HG03108 (cell line): ENCODE measurements at regions not wholly inside any gene's neighbourhood (a gene's known extent, or its start where the extent isn't known, plus 50 kb on each side); places are given as distances from the start of the nearest gene placed in this dataset.

ENCODE experiments used
- ATAC-seq: cut with Tn5 transposase; IDR thresholded peaks from one replicate; pipeline ENCODE4 v1.9.1; 2021; ENCODE audit warnings: moderate library complexity; ENCODE audit not compliant: unreplicated experiment

- no peak for ATAC-seq
Observed at GRCh38 chr6:51513891-51514747, 573.3 kb downstream of the PKHD1 start.

DNA sequence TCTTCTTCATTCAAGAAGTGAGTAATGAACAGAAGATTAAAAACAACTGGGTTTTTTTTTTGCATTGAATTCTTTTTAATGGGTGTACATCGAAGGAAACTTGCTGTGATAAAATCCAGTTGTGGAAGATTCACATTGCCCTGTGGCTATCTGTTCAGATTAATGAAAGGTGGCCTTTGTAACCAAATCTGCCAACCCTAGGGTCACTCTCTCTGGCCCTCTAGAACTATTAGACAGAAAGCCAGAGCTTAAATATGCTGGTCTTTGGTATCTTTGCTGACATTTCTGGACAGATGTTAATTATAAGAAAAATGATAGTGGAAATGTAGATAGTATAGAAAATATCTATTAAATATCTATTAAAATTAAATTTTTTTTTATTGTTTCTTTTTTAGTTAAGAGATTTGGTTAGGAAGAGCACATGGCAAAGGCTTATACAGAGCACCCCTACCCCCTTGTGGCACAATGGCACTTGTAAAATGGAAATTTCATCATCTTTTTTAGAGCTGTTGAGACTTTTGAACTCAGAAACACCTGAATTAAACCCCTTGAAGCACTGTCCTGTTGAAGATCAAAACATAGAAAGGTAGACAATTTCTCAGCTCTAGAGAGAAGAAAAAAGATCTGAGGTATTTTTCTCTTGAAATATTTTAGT lies 572.5 kb downstream of the PKHD1 start:
- ATAC-seq: no peak

DNA sequence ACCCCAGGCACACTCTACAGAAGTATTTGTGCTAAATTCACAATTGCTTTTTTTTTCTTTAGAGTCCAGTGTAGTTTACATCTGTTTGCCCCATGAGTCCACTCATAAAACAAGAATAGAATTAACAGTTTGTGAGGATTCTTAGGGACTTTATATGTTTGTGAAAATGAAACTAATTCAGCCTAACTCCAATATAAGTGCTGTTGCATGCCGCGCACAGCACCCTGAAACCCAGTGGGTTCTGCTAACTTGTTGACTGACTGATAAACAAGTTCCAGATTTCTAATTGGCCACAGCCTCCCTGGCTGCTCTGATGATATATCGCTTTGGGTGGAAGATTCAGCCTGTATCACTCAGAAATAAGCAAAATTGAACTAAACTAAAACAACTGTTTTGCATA lies 561.4 kb downstream of the PKHD1 start:
- ATAC-seq: no peak

- peak; percentile 51 for ATAC-seq
Observed at GRCh38 chr6:51526922-51527321, 560.5 kb downstream of the PKHD1 start.

- ATAC-seq: no peak
Observed at GRCh38 chr6:51528556-51528955, 558.9 kb downstream of the PKHD1 start.

DNA sequence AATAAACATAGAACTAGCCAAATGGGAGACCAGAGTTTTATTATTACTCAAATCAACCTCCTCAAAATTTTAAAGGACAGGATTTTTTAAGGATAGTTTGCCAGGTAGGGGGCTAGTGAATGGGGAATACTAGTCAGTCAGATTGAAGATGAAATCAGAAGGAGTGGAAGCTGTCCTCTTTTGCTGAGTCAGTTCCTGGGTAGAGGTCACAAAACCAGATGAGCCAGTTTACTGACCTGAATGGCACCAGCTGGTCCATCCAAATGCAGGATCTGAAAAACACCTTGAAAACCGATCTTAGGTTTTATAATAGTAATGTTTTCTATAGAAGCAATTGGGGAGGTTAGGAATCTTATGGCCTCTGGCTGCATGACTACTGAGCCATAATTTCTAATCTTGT lies 558.2 kb downstream of the PKHD1 start:
- ATAC-seq: no peak

DNA sequence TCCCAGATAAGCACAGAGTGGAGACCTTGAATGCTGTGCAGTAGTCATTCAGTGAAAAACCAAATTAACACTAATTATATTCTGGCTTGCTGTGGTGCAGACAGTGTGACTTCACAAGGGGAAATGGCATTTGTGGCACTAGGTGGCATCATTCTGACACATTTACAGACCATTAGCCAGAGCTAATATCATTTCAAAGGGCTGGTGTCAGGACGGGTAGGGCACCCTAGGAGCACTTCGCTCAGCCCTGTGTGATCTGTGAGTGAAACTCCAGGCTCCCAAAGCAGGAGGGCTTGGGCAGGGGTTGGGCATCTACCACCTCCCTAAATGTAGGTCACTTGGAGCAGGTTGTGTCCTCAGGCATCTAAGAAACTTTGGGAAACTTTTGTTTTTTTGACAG lies 555.8 kb downstream of the PKHD1 start:
- no peak for ATAC-seq

DNA sequence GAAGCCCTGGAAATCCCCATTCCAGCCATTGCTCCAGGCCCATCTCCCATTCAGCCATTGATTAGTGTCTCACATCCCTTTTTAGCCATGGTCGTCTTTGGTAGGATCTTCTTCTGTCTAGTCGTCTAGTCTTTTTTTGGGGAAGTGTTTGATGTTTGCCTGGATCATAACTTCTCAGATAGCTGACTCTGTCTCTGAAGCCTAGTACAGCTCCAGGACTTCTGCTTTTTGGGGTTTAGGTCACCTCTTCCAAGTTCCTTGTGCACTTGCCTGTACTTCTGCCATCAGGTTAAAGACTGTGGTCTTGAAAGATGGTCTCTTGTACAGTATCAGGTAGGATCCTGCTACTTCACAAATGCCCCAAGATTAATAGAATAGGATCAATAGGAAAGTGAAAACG lies 553.5 kb downstream of the PKHD1 start:
- ATAC-seq: no peak

- no peak for ATAC-seq
Observed at GRCh38 chr6:51535327-51535726, 552.1 kb downstream of the PKHD1 start.

DNA sequence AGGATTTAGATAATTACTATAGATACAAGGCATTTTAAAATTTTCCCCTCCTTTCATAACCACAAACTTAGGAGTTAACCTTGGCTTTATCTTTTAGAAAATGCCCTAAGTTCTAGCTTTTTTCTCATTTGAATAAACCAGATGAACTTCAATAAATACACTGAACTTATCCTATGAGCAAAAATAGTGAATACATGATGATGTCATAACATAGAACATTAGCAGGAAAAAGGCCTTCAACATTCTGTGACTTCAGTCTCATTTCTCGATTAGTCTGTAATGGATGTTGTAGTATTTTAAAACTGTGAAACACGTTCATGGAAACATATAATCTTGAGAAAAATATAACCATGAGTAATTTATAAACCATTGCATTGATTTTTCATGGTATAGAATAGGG lies 550.7 kb downstream of the PKHD1 start:
- no peak for ATAC-seq

DNA sequence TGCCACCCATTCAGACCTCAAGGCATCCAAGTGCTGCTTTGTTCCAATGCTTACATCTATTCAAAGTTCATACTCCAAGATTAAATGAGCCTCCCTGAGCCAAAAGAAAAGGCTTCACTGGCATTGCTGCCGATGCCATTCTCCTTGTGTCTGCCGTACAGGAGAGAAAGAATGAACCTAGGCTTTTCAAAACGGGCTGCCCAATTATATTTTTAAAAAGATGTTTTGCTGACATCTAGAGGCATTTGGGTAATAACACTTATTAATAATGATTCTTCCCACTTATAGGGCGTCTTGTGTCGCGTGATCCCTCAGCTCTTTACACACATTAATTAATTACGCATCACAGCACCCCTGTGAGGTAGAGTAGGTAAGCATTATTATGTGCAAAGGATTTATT lies 545.6 kb downstream of the PKHD1 start:
- ATAC-seq: no peak

DNA sequence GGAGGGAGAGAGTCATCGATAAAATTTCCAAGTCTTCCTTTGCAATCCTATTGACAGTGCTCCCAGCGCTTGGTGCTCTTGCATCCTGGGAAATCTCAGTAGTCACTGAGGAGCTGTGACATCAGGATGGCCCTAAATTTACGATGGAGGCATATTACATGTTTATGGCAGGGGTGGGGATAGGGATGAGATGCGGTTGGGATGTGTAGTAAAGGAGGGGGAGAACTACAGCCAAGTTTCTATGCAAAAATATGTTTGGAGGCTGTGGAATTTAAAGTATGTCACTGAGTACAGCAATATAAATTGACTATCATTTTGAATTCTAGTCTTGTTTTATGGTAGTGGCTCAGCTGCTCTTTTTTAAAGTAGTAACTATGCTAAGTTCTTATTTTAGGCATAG lies 544.9 kb downstream of the PKHD1 start:
- ATAC-seq: no peak

DNA sequence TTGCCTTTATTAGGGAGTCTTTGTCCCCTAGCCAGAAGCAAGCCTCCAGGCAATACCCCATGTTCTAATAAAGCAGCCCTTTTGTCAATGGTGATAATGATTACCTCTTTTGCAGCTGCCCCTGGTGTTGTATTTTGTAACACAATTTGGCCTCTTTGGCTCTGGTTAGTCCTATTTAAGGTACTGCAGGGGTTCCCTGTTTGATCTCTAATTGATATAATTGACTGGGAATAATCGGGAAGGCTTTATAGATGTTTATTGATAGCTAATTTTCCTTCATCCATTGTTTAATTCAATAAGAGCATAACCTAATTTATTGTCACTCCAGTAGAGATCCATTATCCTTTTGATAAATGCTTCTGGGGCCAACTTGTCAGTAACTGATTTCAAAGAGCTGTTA lies 537.2 kb downstream of the PKHD1 start:
- no peak for ATAC-seq

DNA sequence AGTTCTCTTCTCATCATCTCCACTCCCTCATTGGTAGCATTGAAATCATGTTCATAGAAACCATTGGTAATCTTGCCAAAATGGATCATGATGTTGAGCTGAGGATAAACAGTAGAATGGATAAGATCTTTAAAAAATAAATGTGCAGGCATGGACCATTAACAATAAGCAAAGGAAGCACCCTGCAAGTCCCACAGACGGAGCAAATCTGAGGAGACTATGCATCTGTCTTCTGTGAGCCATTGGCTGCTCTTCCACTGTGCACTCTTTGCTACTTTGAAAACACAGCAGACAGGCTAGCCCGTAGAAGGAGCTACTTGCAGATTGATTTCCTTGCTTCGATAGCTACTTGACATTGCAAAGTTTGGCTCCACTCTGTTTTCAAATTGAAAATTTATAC lies 535.0 kb downstream of the PKHD1 start:
- ATAC-seq: no peak

- ATAC-seq: no peak
Observed at GRCh38 chr6:51553246-51554015, 534.0 kb downstream of the PKHD1 start.

- no peak for ATAC-seq
Observed at GRCh38 chr6:51554029-51554428, 533.4 kb downstream of the PKHD1 start.

DNA sequence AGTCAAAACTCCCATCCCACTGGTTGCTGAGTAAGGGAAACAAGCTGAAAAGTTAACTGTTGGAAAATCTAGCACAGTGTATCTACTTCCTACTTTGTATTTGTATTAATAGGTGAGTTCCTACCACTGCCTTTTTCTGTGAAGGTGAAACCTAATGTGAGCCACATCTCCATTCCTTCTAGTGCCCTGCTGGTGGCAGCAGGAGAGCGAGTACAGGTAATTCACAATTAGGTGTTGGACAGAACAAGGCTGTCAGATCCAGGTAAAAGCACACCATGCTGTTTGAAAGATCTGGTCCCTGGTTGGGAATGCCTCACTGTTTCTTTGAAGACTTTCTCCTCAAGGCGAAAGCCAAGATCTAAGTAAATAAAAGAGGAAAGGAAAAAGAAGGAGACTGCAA lies 528.4 kb downstream of the PKHD1 start:
- no peak for ATAC-seq

DNA sequence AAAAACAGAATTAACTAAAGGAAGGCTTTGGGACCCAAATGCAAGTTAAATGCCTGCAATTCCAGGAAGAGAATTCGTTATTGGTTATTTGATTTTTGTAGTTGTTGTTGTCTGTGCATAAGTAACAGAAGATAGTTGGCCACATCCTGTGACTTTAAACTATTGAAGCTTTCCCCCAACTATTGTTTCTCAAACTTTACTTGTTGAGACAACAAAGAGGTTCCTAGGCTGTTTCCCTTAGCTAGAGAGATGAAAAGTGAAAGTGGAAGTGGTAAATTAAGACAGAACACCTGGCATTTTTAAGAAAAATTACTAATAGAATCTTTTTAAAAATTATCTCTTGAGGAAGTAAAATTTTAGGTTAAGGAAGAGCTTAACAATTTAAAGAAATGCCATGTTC lies 525.2 kb downstream of the PKHD1 start:
- peak; percentile 74 for ATAC-seq
